GM23338 (cell line): ENCODE measurements at regions not wholly inside any gene's neighbourhood (a gene's known extent, or its start where the extent isn't known, plus 50 kb on each side); places are given as distances from the start of the nearest gene placed in this dataset.

Experiments used
- ATAC-seq: fragments of 200-7000 bp; cut with Tn5 transposase; 3 replicates; pipeline ENCODE4 v1.9.1; 2020
- DNase-seq: peaks from one replicate; pipeline ENCODE4 v3.0.0-alpha.2; 2015; ENCODE audit warnings: low spot score
- H2AFZ ChIP-seq: fragments of 200-600 bp; sonication (generic); 2 replicates; pipeline ENCODE4 v1.8.0; 2016; ENCODE audit warnings: antibody characterized with exemption, mild to moderate bottlenecking, moderate library complexity
- H3F3A ChIP-seq: fragments of 200-600 bp; sonication (generic); replicated peaks from 2 replicates; pipeline ENCODE4 v1.8.0; 2017; ENCODE audit warnings: antibody characterized with exemption, mixed run types, low read depth
- H3K27ac ChIP-seq: fragments of 200-600 bp; sonication (generic); 2 replicates; pipeline ENCODE4 v1.6.1; 2016; ENCODE audit warnings: low read depth
- H3K27me3 ChIP-seq: fragments of 200-600 bp; sonication (generic); 2 replicates; pipeline ENCODE4 v1.8.0; 2016; ENCODE audit warnings: mild to moderate bottlenecking, mixed run types, moderate library complexity; ENCODE audit not compliant: insufficient read depth
- H3K36me3 ChIP-seq: fragments of 200-600 bp; sonication (generic); 2 replicates; pipeline ENCODE4 v1.8.0; 2016; ENCODE audit warnings: mild to moderate bottlenecking; ENCODE audit not compliant: insufficient read depth
- H3K4me1 ChIP-seq: fragments of 200-600 bp; sonication (generic); 2 replicates; pipeline ENCODE4 v1.8.0; 2016; ENCODE audit warnings: mild to moderate bottlenecking, moderate library complexity; ENCODE audit not compliant: insufficient read depth
- H3K4me2 ChIP-seq: fragments of 200-600 bp; sonication (generic); 2 replicates; pipeline ENCODE4 v1.7.1; 2017; ENCODE audit warnings: mixed run types
- H3K4me3 ChIP-seq: fragments of 200-600 bp; sonication (generic); 2 replicates; pipeline ENCODE4 v1.6.1; 2016; ENCODE audit warnings: mixed run types
- H3K79me2 ChIP-seq: fragments of 200-600 bp; sonication (generic); replicated peaks from 2 replicates; pipeline ENCODE4 v1.8.0; 2017; ENCODE audit warnings: mild to moderate bottlenecking; ENCODE audit not compliant: insufficient read depth
- H3K9me2 ChIP-seq: fragments of 200-600 bp; sonication (generic); 2 replicates; pipeline ENCODE4 v1.8.0; 2017; ENCODE audit not compliant: insufficient read depth
- H4K20me1 ChIP-seq: fragments of 200-600 bp; sonication (generic); replicated peaks from 2 replicates; pipeline ENCODE4 v1.8.0; 2017; ENCODE audit warnings: mild to moderate bottlenecking; ENCODE audit not compliant: insufficient read depth
- H3K27ac Mint-ChIP-seq: 2 replicates; pipeline ENCODE4 v1.8.0; 2020; ENCODE audit warnings: inconsistent platforms, mild to moderate bottlenecking, moderate library complexity, mixed read lengths
- H3K27me3 Mint-ChIP-seq: 3 replicates; pipeline ENCODE4 v1.8.0; 2022; ENCODE audit warnings: low read depth, mild to moderate bottlenecking, moderate library complexity, mixed read lengths, inconsistent platforms; ENCODE audit not compliant: insufficient read depth, poor library complexity
- H3K36me3 Mint-ChIP-seq: 3 replicates; pipeline ENCODE4 v1.8.0; 2021; ENCODE audit warnings: low read depth, mild to moderate bottlenecking, inconsistent platforms, moderate library complexity, mixed read lengths
- H3K4me1 Mint-ChIP-seq: 3 replicates; pipeline ENCODE4 v1.8.0; 2020; ENCODE audit warnings: mild to moderate bottlenecking, inconsistent platforms, mixed read lengths
- H3K4me3 Mint-ChIP-seq: 3 replicates; pipeline ENCODE4 v1.8.0; 2021; ENCODE audit warnings: moderate library complexity, mild to moderate bottlenecking, inconsistent platforms, mixed read lengths
- H3K9me3 Mint-ChIP-seq: 3 replicates; pipeline ENCODE4 v1.8.0; 2020; ENCODE audit warnings: moderate library complexity, mild to moderate bottlenecking, inconsistent platforms, mixed read lengths
- CREB1 ChIP-seq: fragments of 250-450 bp; sonication (Bioruptor Pico); IDR thresholded peaks from 2 replicates; pipeline ENCODE4 v1.5.0; 2020; ENCODE audit warnings: low read depth, mild to moderate bottlenecking, moderate library complexity
- CTCF ChIP-seq, 2 experiments: fragments of 200-600 bp in 1 of 2; sonication (generic) in 1 of 2; conservative IDR thresholded peaks; 2 replicates each; pipeline versions ENCODE4 v1.5.1 to v1.6.1; 2016 to 2017; ENCODE audit warnings: antibody characterized with exemption in 2 of 2, low read depth in 2 of 2, mild to moderate bottlenecking in 2 of 2, moderate library complexity in 1 of 2
- ETS1 ChIP-seq: IDR thresholded peaks from 2 replicates; pipeline ENCODE4 v1.6.1; 2016; ENCODE audit warnings: antibody characterized with exemption
- EZH2 ChIP-seq: fragments of 200-600 bp; sonication (generic); IDR thresholded peaks from one replicate; pipeline ENCODE4 v1.8.0; 2017; ENCODE audit warnings: antibody characterized with exemption, mild to moderate bottlenecking, low read depth; ENCODE audit not compliant: unreplicated experiment
- EZH2phosphoT487 ChIP-seq: fragments of 200-600 bp; sonication (generic); IDR thresholded peaks from one replicate; pipeline ENCODE4 v1.8.1; 2018; ENCODE audit warnings: antibody characterized with exemption; ENCODE audit not compliant: unreplicated experiment
- JUNB ChIP-seq: IDR thresholded peaks from one replicate; pipeline ENCODE4 v1.6.1; 2016; ENCODE audit warnings: antibody characterized with exemption; ENCODE audit not compliant: unreplicated experiment
- NANOG ChIP-seq: IDR thresholded peaks from 2 replicates; pipeline ENCODE4 v1.6.1; 2016; ENCODE audit warnings: antibody characterized with exemption, borderline replicate concordance
- POLR2AphosphoS5 ChIP-seq: IDR thresholded peaks from 2 replicates; pipeline ENCODE4 v1.6.1; 2016; ENCODE audit warnings: antibody characterized with exemption, low read depth
- REST ChIP-seq: IDR thresholded peaks from one replicate; pipeline ENCODE4 v1.6.1; 2018; ENCODE audit warnings: antibody characterized with exemption; ENCODE audit not compliant: unreplicated experiment
- STAT1 ChIP-seq: IDR thresholded peaks from one replicate; pipeline ENCODE4 v1.6.1; 2016; ENCODE audit warnings: antibody characterized with exemption; ENCODE audit not compliant: unreplicated experiment
- ZNF114 ChIP-seq: fragments of 250-450 bp; sonication (Bioruptor Pico); IDR thresholded peaks from 2 replicates; pipeline ENCODE4 v1.5.0; 2020; ENCODE audit warnings: mild to moderate bottlenecking, moderate library complexity
- ZNF331 ChIP-seq: fragments of 250-450 bp; sonication (Bioruptor Pico); IDR thresholded peaks from 2 replicates; pipeline ENCODE4 v1.5.0; 2020; ENCODE audit warnings: low read depth, mild to moderate bottlenecking, moderate library complexity
- ZNF462 ChIP-seq: fragments of 250-450 bp; sonication (Bioruptor Pico); IDR thresholded peaks from 2 replicates; pipeline ENCODE4 v1.5.0; 2020; ENCODE audit warnings: mild to moderate bottlenecking, moderate library complexity

GRCh38 chr11:37984991-37985390 lies 1387.0 kb upstream of the RAG2 start:
- H3K36me3 ChIP-seq = no peaks in the 10 kb centered on the region
- no peak for DNase-seq

More at GRCh38 chr11:37984991-37985390, 1387.0 kb upstream of the RAG2 start:
- Histone ChIP-seq H3F3A (no peaks in the 10 kb centered on the region), H3K27ac (no peak overlapping the region), H3K4me3 (no peak overlapping the region), H3K4me2 (no peak overlapping the region), H3K27me3 (no peaks in the 10 kb centered on the region), H4K20me1 (no peaks in the 10 kb centered on the region), H3K9me2 (no peaks in the 10 kb centered on the region), H3K79me2 (no peaks in the 10 kb centered on the region), H3K4me1 (no peaks in the 10 kb centered on the region), H2AFZ (no peak overlapping the region)
- Mint-ChIP-seq H3K4me1 (peaks cover 3% of the 10 kb centered on the region; the same call in 2 of the 3 replicates), H3K4me3 (no peak overlapping the region), H3K27me3 (no peaks in the 10 kb centered on the region), H3K27ac (no peak overlapping the region), H3K9me3 (no peaks in the 10 kb centered on the region), H3K36me3 (no peaks in the 10 kb centered on the region)
- TF ChIP-seq ZNF114 (CRISPR knock-in tag) (no peak), NANOG (no peak), CTCF (conservative IDR thresholded peaks at IDR 0.05; ENCODE audit: low read depth in 2 of 2) (no peak), STAT1 (no peak), POLR2AphosphoS5 (no peak), JUNB (no peak), CREB1 (no peak), REST (no peak), EZH2phosphoT487 (no peak), ZNF462 (CRISPR knock-in tag) (no peak), EZH2 (no peak), ZNF331 (CRISPR knock-in tag) (no peak), ETS1 (no peak)
- no peak for ATAC-seq
